Sigmoid colon (tissue), 4 donors: ENCODE measurements at regions not wholly inside any gene's neighbourhood (a gene's known extent, or its start where the extent isn't known, plus 50 kb on each side); places are given as distances from the start of the nearest gene placed in this dataset.

Experiments
- CTCF ChIP-seq, 4 experiments: fragments of 450-650 bp in 3 of 4; fragments of 200-600 bp in 1 of 4; IDR thresholded peaks; one replicate each; pipeline ENCODE4 v1.5.1; 2016 to 2019; ENCODE audit warnings: antibody characterized with exemption in 4 of 4, mild to moderate bottlenecking in 3 of 4, moderate library complexity in 2 of 4
- POLR2A ChIP-seq, 2 donors: fragments of 450-650 bp; IDR thresholded peaks; one replicate each; pipeline ENCODE4 v1.6.1; 2016; ENCODE audit warnings: antibody characterized with exemption in 2 of 2, mild to moderate bottlenecking in 2 of 2, moderate library complexity in 2 of 2
- POLR2AphosphoS5 ChIP-seq, 4 donors: sonication (generic); formaldehyde crosslinking; IDR thresholded peaks; one replicate each; pipeline ENCODE4 v1.6.1; 2017; ENCODE audit warnings: antibody characterized with exemption in 4 of 4

GRCh38 chr6:106771822-106772221 lies 142.4 kb downstream of the QRSL1 start:
- TF ChIP-seq POLR2A (IDR thresholded peaks at IDR 0.05), result no peak
- TF ChIP-seq POLR2AphosphoS5 (IDR thresholded peaks at IDR 0.05), result no peak
- TF ChIP-seq CTCF (IDR thresholded peaks at IDR 0.05), result no peak
